ENCODE measurements at regions not wholly inside any gene's neighbourhood (a gene's known extent, or its start where the extent isn't known, plus 50 kb on each side); places are given as distances from the start of the nearest gene placed in this dataset.

DNA sequence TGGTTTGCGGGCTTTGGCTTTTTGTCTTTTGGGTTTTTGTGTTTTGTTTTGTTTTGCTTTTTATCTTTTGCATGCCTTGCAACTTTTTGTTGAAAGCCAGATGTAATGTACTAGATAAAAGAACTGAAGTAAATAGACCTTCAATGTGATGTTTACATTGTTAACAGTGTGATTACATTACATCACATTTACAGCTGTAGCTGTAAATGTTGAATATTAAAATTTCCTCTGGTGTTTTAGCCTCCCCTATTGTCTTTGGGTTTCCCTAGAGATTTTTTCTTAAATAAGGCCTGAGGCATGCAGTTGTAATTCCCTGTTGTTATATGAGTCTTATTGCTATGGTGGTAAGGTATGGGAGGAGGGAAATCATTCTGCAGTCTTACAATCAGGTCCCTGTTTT, 275.0 kb downstream of the PARM1 start:
- TF ChIP-seq CTCF (conservative IDR thresholded peaks at IDR 0.05) (no peak), ZFX (IDR thresholded peaks at IDR 0.05) (no peak)
